ENCODE measurements at regions not wholly inside any gene's neighbourhood (a gene's known extent, or its start where the extent isn't known, plus 50 kb on each side); places are given as distances from the start of the nearest gene placed in this dataset.

DNA sequence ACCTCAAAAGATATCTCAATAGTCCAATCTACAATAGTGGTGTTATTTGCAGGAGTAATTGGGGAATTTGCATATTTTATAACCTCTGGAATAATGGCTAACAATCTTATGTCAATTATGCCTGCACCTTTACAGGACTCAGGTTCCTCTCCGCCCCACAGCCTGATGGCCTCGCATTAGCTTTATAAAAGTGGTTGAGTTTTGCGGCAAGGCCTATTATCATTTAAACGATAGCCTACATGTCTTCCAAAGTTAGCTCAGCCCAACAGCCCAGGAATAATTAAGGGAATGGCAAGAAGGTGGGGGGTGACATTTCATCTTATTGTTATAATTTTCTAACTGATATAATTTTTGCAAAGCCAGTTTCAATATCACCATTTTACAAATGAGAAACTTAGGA lies 97.3 kb downstream of the RTP4 start:
- H3K27ac ChIP-seq (replicated peaks; ENCODE audit: low read length): no peak overlapping the region
- H3K4me1 ChIP-seq (ENCODE audit: control insufficient read depth in 2 of 2, insufficient read depth in 1 of 2, low read depth in 1 of 2, low read length in 2 of 2): peaks cover 0 to 2% of the 10 kb centered on the region in 2 donors

DNA sequence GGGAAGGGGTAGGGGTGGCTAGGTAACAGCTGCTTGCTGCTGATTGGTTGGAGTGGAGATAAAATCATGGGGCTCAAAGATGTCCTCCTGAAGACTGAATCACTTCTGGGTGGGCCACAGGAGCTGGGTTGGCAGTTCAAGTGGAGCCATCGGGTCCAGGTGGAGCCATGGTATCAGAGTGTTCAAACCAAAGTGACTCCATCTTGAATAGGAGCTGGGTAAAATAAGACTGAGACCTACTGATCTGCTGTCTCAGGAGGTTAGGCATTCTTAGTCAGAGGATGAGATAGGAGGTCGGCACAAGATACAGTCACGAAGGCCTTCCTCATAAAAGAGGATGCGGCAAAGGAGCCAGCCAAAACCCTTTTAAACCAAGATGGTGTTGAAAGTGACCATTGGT lies 96.5 kb downstream of the RTP4 start:
- no peaks in the 10 kb centered on the region for H3K79me1 ChIP-seq (ENCODE audit: low read depth, low read length)
- no peak overlapping the region for H2BK15ac ChIP-seq (ENCODE audit: low read length)
- no peak overlapping the region for H3K18ac ChIP-seq (ENCODE audit: low read length)
- H2BK120ac ChIP-seq (ENCODE audit: low read depth, low read length): no peak overlapping the region
- WGBS, 2 donors (ENCODE audit: extremely low coverage in 2 of 2, insufficient read length in 2 of 2, insufficient replicate concordance in 1 of 2): no CpG with 5 or more reads among the region's 4 CpGs
- no peaks in the 10 kb centered on the region for H3K36me3 ChIP-seq (replicated peaks in 1 of 2; ENCODE audit: control insufficient read depth in 2 of 2, insufficient read depth in 2 of 2, low read length in 2 of 2)
- H3K9me3 ChIP-seq (replicated peaks in 1 of 2; ENCODE audit: control insufficient read depth in 2 of 2, insufficient read depth in 1 of 2, low read depth in 1 of 2, low read length in 2 of 2): no peaks in the 10 kb centered on the region
- no peak overlapping the region for H2AFZ ChIP-seq (ENCODE audit: low read length)
- H3K4me1 ChIP-seq (ENCODE audit: control insufficient read depth in 2 of 2, insufficient read depth in 1 of 2, low read depth in 1 of 2, low read length in 2 of 2): peaks cover 0 to 2% of the 10 kb centered on the region in 2 donors
- H2BK5ac ChIP-seq (ENCODE audit: low read length): no peak overlapping the region
- H3K23ac ChIP-seq (ENCODE audit: low read depth, low read length, poor library complexity): no peak overlapping the region
- no peak overlapping the region for H3K4me2 ChIP-seq (ENCODE audit: insufficient read depth, low read length, poor library complexity, severe bottlenecking)
- no peaks in the 10 kb centered on the region for H3K27me3 ChIP-seq (ENCODE audit: control insufficient read depth in 3 of 3, insufficient read depth in 3 of 3, low read depth in 1 of 3, low read length in 3 of 3)
- no peak overlapping the region for H3K9ac ChIP-seq (ENCODE audit: low read depth, low read length, poor library complexity)
- H4K8ac ChIP-seq (ENCODE audit: low read depth, low read length): no peak overlapping the region
- H3K4ac ChIP-seq (ENCODE audit: low read length): no peak overlapping the region
- no peak overlapping the region for H2AK5ac ChIP-seq (ENCODE audit: low read depth, low read length)
- H3K14ac ChIP-seq (ENCODE audit: low read length): no peak overlapping the region
- H4K91ac ChIP-seq (ENCODE audit: low read depth, low read length, poor library complexity): no peak overlapping the region
- H3K4me3 ChIP-seq (ENCODE audit: low read length in 2 of 2): no peak overlapping the region
- H3K27ac ChIP-seq (replicated peaks; ENCODE audit: low read length): no peak overlapping the region
- no peak for DNase-seq (ENCODE audit: low spot score)
- H2BK12ac ChIP-seq (ENCODE audit: low read length): no peak overlapping the region

More for the DNA sequence above, 97.3 kb downstream of the RTP4 start:
- Histone ChIP-seq H3K36me3 (replicated peaks in 1 of 2; ENCODE audit: control insufficient read depth in 2 of 2, insufficient read depth in 2 of 2, low read length in 2 of 2) (no peaks in the 10 kb centered on the region), H3K23ac (ENCODE audit: low read depth, low read length, poor library complexity) (no peak overlapping the region), H2BK5ac (ENCODE audit: low read length) (no peak overlapping the region), H2AK5ac (ENCODE audit: low read depth, low read length) (no peak overlapping the region), H4K91ac (ENCODE audit: low read depth, low read length, poor library complexity) (no peak overlapping the region), H3K18ac (ENCODE audit: low read length) (no peak overlapping the region), H3K9ac (ENCODE audit: low read depth, low read length, poor library complexity) (no peak overlapping the region), H3K4me3 (ENCODE audit: low read length in 2 of 2) (no peak overlapping the region), H3K4ac (ENCODE audit: low read length) (no peak overlapping the region), H3K14ac (ENCODE audit: low read length) (no peak overlapping the region), H2BK12ac (ENCODE audit: low read length) (no peak overlapping the region), H2BK15ac (ENCODE audit: low read length) (no peak overlapping the region), H2AFZ (ENCODE audit: low read length) (no peak overlapping the region), H3K79me1 (ENCODE audit: low read depth, low read length) (no peaks in the 10 kb centered on the region), H3K27me3 (ENCODE audit: control insufficient read depth in 3 of 3, insufficient read depth in 3 of 3, low read depth in 1 of 3, low read length in 3 of 3) (no peaks in the 10 kb centered on the region), H4K8ac (ENCODE audit: low read depth, low read length) (no peak overlapping the region), H2BK120ac (ENCODE audit: low read depth, low read length) (no peak overlapping the region), H3K9me3 (replicated peaks in 1 of 2; ENCODE audit: control insufficient read depth in 2 of 2, insufficient read depth in 1 of 2, low read depth in 1 of 2, low read length in 2 of 2) (no peaks in the 10 kb centered on the region), H3K4me2 (ENCODE audit: insufficient read depth, low read length, poor library complexity, severe bottlenecking) (no peak overlapping the region)
- no CpG with 5 or more reads among the region's 4 CpGs for WGBS, 2 donors (ENCODE audit: extremely low coverage in 2 of 2, insufficient read length in 2 of 2, insufficient replicate concordance in 1 of 2)
- no peak for DNase-seq (ENCODE audit: low spot score)

DNA sequence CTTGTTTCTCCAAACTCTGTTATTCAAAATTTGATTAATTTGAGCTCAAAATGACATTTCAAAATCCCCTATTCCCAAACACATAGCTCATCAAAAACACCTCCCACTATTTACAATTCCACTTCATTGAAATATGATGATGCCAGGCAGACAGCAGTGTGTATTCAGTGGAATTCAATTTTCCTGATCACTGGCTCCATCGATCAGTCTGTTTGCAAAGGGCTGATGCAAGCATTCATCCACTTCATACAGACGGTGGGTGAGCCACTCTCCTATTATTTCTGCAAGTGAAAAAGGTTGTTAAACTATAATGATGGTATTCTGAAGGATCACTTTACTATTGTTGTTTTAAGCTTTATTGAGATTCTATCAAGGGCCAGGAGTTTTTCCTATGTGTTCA lies 90.7 kb downstream of the RTP4 start:
- no peak overlapping the region for H3K27ac ChIP-seq (replicated peaks; ENCODE audit: low read length)
- WGBS, 2 donors (ENCODE audit: extremely low coverage in 2 of 2, insufficient read length in 2 of 2, insufficient replicate concordance in 1 of 2): no CpG with 5 or more reads among the region's 2 CpGs
- H2BK120ac ChIP-seq (ENCODE audit: low read depth, low read length): no peak overlapping the region
- H3K27me3 ChIP-seq (ENCODE audit: control insufficient read depth in 3 of 3, insufficient read depth in 3 of 3, low read depth in 1 of 3, low read length in 3 of 3): no peaks in the 10 kb centered on the region
- H3K4ac ChIP-seq (ENCODE audit: low read length): no peak overlapping the region
- peaks cover 0 to 2% of the 10 kb centered on the region in 2 donors for H3K4me1 ChIP-seq (ENCODE audit: control insufficient read depth in 2 of 2, insufficient read depth in 1 of 2, low read depth in 1 of 2, low read length in 2 of 2)
- no peak overlapping the region for H3K23ac ChIP-seq (ENCODE audit: low read depth, low read length, poor library complexity)
- no peak overlapping the region for H3K18ac ChIP-seq (ENCODE audit: low read length)
- no peak overlapping the region for H3K14ac ChIP-seq (ENCODE audit: low read length)
- no peak overlapping the region for H2AFZ ChIP-seq (ENCODE audit: low read length)
- no peak overlapping the region for H3K4me2 ChIP-seq (ENCODE audit: insufficient read depth, low read length, poor library complexity, severe bottlenecking)
- DNase-seq (ENCODE audit: low spot score): no peak
- no peak overlapping the region for H2BK15ac ChIP-seq (ENCODE audit: low read length)
- H4K8ac ChIP-seq (ENCODE audit: low read depth, low read length): no peak overlapping the region
- H3K9me3 ChIP-seq (replicated peaks in 1 of 2; ENCODE audit: control insufficient read depth in 2 of 2, insufficient read depth in 1 of 2, low read depth in 1 of 2, low read length in 2 of 2): no peaks in the 10 kb centered on the region
- H2BK12ac ChIP-seq (ENCODE audit: low read length): no peak overlapping the region
- no peak overlapping the region for H3K9ac ChIP-seq (ENCODE audit: low read depth, low read length, poor library complexity)
- no peak overlapping the region for H2AK5ac ChIP-seq (ENCODE audit: low read depth, low read length)
- no peaks in the 10 kb centered on the region for H3K36me3 ChIP-seq (replicated peaks in 1 of 2; ENCODE audit: control insufficient read depth in 2 of 2, insufficient read depth in 2 of 2, low read length in 2 of 2)
- H4K91ac ChIP-seq (ENCODE audit: low read depth, low read length, poor library complexity): no peak overlapping the region
- H2BK5ac ChIP-seq (ENCODE audit: low read length): no peak overlapping the region
- H3K4me3 ChIP-seq (ENCODE audit: low read length in 2 of 2): no peak overlapping the region
- no peaks in the 10 kb centered on the region for H3K79me1 ChIP-seq (ENCODE audit: low read depth, low read length)

DNA sequence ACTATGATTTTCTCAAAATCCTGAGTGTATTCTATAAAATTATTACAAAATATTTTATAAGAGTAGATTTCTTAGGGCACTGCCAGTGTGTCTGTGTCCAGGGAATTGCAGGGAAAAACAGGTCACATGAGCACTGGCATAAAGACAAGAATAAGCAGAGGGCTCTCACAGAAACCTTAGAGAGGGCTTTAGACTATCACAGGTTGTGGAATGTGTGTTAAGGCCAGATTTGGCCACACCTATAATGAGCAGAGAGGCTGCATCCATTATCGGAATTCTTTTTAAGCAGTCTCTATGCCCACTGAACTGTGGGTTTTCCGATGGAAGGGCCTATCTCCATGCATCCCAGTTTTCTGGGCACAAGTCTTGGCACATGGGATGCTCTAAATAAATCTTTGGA lies 90.2 kb downstream of the RTP4 start:
- no peak overlapping the region for H2AFZ ChIP-seq (ENCODE audit: low read length)
- H3K27me3 ChIP-seq (ENCODE audit: control insufficient read depth in 3 of 3, insufficient read depth in 3 of 3, low read depth in 1 of 3, low read length in 3 of 3): no peaks in the 10 kb centered on the region
- no peak overlapping the region for H4K8ac ChIP-seq (ENCODE audit: low read depth, low read length)
- H3K4me2 ChIP-seq (ENCODE audit: insufficient read depth, low read length, poor library complexity, severe bottlenecking): no peak overlapping the region
- no peak overlapping the region for H3K9ac ChIP-seq (ENCODE audit: low read depth, low read length, poor library complexity)
- H3K4me3 ChIP-seq (ENCODE audit: low read length in 2 of 2): no peak overlapping the region
- WGBS, 2 donors (ENCODE audit: extremely low coverage in 2 of 2, insufficient read length in 2 of 2, insufficient replicate concordance in 1 of 2): no CpG with 5 or more reads among the region's 2 CpGs
- no peaks in the 10 kb centered on the region for H3K9me3 ChIP-seq (replicated peaks in 1 of 2; ENCODE audit: control insufficient read depth in 2 of 2, insufficient read depth in 1 of 2, low read depth in 1 of 2, low read length in 2 of 2)
- no peak for DNase-seq (ENCODE audit: low spot score)
- H3K27ac ChIP-seq (replicated peaks; ENCODE audit: low read length): no peak overlapping the region
- H3K14ac ChIP-seq (ENCODE audit: low read length): no peak overlapping the region
- no peak overlapping the region for H2AK5ac ChIP-seq (ENCODE audit: low read depth, low read length)
- H4K91ac ChIP-seq (ENCODE audit: low read depth, low read length, poor library complexity): no peak overlapping the region
- H2BK12ac ChIP-seq (ENCODE audit: low read length): no peak overlapping the region
- peaks cover 0 to 2% of the 10 kb centered on the region in 2 donors for H3K4me1 ChIP-seq (ENCODE audit: control insufficient read depth in 2 of 2, insufficient read depth in 1 of 2, low read depth in 1 of 2, low read length in 2 of 2)
- no peaks in the 10 kb centered on the region for H3K36me3 ChIP-seq (replicated peaks in 1 of 2; ENCODE audit: control insufficient read depth in 2 of 2, insufficient read depth in 2 of 2, low read length in 2 of 2)
- no peak overlapping the region for H2BK120ac ChIP-seq (ENCODE audit: low read depth, low read length)
- no peak overlapping the region for H3K23ac ChIP-seq (ENCODE audit: low read depth, low read length, poor library complexity)
- no peak overlapping the region for H2BK15ac ChIP-seq (ENCODE audit: low read length)
- H2BK5ac ChIP-seq (ENCODE audit: low read length): no peak overlapping the region
- H3K18ac ChIP-seq (ENCODE audit: low read length): no peak overlapping the region
- no peak overlapping the region for H3K4ac ChIP-seq (ENCODE audit: low read length)
- H3K79me1 ChIP-seq (ENCODE audit: low read depth, low read length): no peaks in the 10 kb centered on the region

All from neuronal stem cell (in vitro differentiated cells).